Liver (tissue), 8 donors: ENCODE measurements at regions not wholly inside any gene's neighbourhood (a gene's known extent, or its start where the extent isn't known, plus 50 kb on each side); places are given as distances from the start of the nearest gene placed in this dataset.
A peak's percentile ranks its signal among the peaks of the same experiment; 100 is the strongest.

Experiments used
- DNase-seq: peaks from one replicate; pipeline ENCODE4 v3.0.0-alpha.2; 2017; ENCODE audit warnings: low spot score
- H3K27ac ChIP-seq, 2 donors: one replicate each; pipeline ENCODE4 v1.7.0; 2013; ENCODE audit warnings: inconsistent platforms in 2 of 2, low read length in 2 of 2, control low read depth in 1 of 2, low read depth in 1 of 2, mild to moderate bottlenecking in 1 of 2
- H3K27me3 ChIP-seq, 4 donors: one replicate each; pipeline versions ENCODE4 v1.6.1 to v1.7.0; 2013; ENCODE audit warnings: low read length in 3 of 4, inconsistent platforms in 1 of 4, mild to moderate bottlenecking in 1 of 4, moderate library complexity in 1 of 4; ENCODE audit not compliant: control insufficient read depth in 4 of 4, insufficient read depth in 4 of 4
- H3K36me3 ChIP-seq, 4 donors: one replicate each; pipeline versions ENCODE4 v1.6.1 to v1.7.0; 2013; ENCODE audit warnings: low read length in 3 of 4, mild to moderate bottlenecking in 3 of 4, low read depth in 1 of 4, moderate library complexity in 1 of 4; ENCODE audit not compliant: control insufficient read depth in 4 of 4, insufficient read depth in 3 of 4
- H3K4me1 ChIP-seq, 4 donors: one replicate each; pipeline versions ENCODE4 v1.6.1 to v1.7.0; 2013; ENCODE audit warnings: low read length in 3 of 4, mild to moderate bottlenecking in 3 of 4, moderate library complexity in 1 of 4; ENCODE audit not compliant: control insufficient read depth in 4 of 4, insufficient read depth in 4 of 4
- H3K4me3 ChIP-seq, 3 donors: one replicate each; pipeline versions ENCODE4 v1.6.1 to v1.7.0; 2013; ENCODE audit warnings: low read length in 3 of 3, control low read depth in 1 of 3, low read depth in 1 of 3, mild to moderate bottlenecking in 1 of 3
- H3K9ac ChIP-seq, 2 donors: one replicate each; pipeline ENCODE4 v1.7.0; 2013; ENCODE audit warnings: low read length in 2 of 2, mild to moderate bottlenecking in 2 of 2, moderate library complexity in 2 of 2, control low read depth in 1 of 2, low read depth in 1 of 2
- H3K9me3 ChIP-seq, 4 donors: one replicate each; pipeline versions ENCODE4 v1.6.1 to v1.7.0; 2013; ENCODE audit warnings: low read length in 3 of 4; ENCODE audit not compliant: control insufficient read depth in 4 of 4
- ATF3 ChIP-seq: IDR thresholded peaks from 2 replicates; pipeline ENCODE4 v1.6.1; 2016; ENCODE audit warnings: antibody characterized with exemption
- CTCF ChIP-seq: fragments of 150-350 bp; IDR thresholded peaks from 2 replicates; pipeline ENCODE4 v1.5.1; 2017; ENCODE audit warnings: improper control_type of control experiment, low read depth, low read length; ENCODE audit not compliant: missing input control
- EGR1 ChIP-seq, 2 donors: IDR thresholded peaks; 2 replicates each; pipeline ENCODE4 v1.6.1; 2016 to 2018; ENCODE audit warnings: antibody characterized with exemption in 2 of 2, low read depth in 2 of 2
- FOXA1 ChIP-seq: IDR thresholded peaks from 2 replicates; pipeline ENCODE4 v1.6.1; 2016; ENCODE audit warnings: antibody characterized with exemption
- FOXA2 ChIP-seq: IDR thresholded peaks from 2 replicates; pipeline ENCODE4 v1.6.1; 2016; ENCODE audit warnings: antibody characterized with exemption
- GABPA ChIP-seq, 2 donors: IDR thresholded peaks in 1 of 2; conservative IDR thresholded peaks in 1 of 2; 2 replicates each; pipeline ENCODE4 v1.6.1; 2016; ENCODE audit warnings: antibody characterized with exemption in 2 of 2, mild to moderate bottlenecking in 1 of 2, moderate library complexity in 1 of 2
- HNF4A ChIP-seq, 2 donors: conservative IDR thresholded peaks; 2 replicates each; pipeline ENCODE4 v1.6.1; 2016; ENCODE audit warnings: antibody characterized with exemption in 2 of 2, mild to moderate bottlenecking in 2 of 2
- HNF4G ChIP-seq: IDR thresholded peaks from 2 replicates; pipeline ENCODE4 v1.6.1; 2016; ENCODE audit warnings: antibody characterized with exemption
- JUND ChIP-seq, 2 donors: IDR thresholded peaks; 2 replicates each; pipeline ENCODE4 v1.6.1; 2016; ENCODE audit warnings: antibody characterized with exemption in 2 of 2
- MAX ChIP-seq: IDR thresholded peaks from 2 replicates; pipeline ENCODE4 v1.6.1; 2016; ENCODE audit warnings: antibody characterized with exemption
- NR2F2 ChIP-seq: IDR thresholded peaks from 2 replicates; pipeline ENCODE4 v1.6.1; 2016; ENCODE audit warnings: antibody characterized with exemption
- RAD21 ChIP-seq, 2 donors: IDR thresholded peaks; 2 replicates each; pipeline ENCODE4 v1.6.1; 2016; ENCODE audit warnings: antibody characterized with exemption in 2 of 2, mild to moderate bottlenecking in 2 of 2
- REST ChIP-seq: IDR thresholded peaks from 2 replicates; pipeline ENCODE4 v1.6.1; 2016; ENCODE audit warnings: antibody characterized with exemption, mild to moderate bottlenecking
- RXRA ChIP-seq, 2 donors: IDR thresholded peaks; 2 replicates each; pipeline ENCODE4 v1.6.1; 2017 to 2018; ENCODE audit warnings: antibody characterized with exemption in 2 of 2, mild to moderate bottlenecking in 1 of 2
- SP1 ChIP-seq: IDR thresholded peaks from 2 replicates; pipeline ENCODE4 v1.6.1; 2018; ENCODE audit warnings: antibody characterized with exemption, mild to moderate bottlenecking
- TAF1 ChIP-seq: conservative IDR thresholded peaks from 2 replicates; pipeline ENCODE4 v1.6.1; 2016; ENCODE audit warnings: antibody characterized with exemption, mild to moderate bottlenecking
- YY1 ChIP-seq: IDR thresholded peaks from 2 replicates; pipeline ENCODE4 v1.6.1; 2016; ENCODE audit warnings: antibody characterized with exemption, mild to moderate bottlenecking
- ZBTB33 ChIP-seq: IDR thresholded peaks from 2 replicates; pipeline ENCODE4 v1.6.1; 2016; ENCODE audit warnings: antibody characterized with exemption
- whole genome bisulfite sequencing: extraction: QIAGEN DNeasy Blood & Tissue Kit; methylation state at CpG from one replicate; pipeline ENCODE4 v1.1.7; 2013; 5-methylcytosine and 5-hydroxymethylcytosine counted together
- donor health status: healthy.
- donor health status: healthy.
- donor health status: healthy.
- donor health status: healthy.
- donor health status: healthy.

- Histone ChIP-seq H3K27ac (no peak overlapping the region), H3K4me3 (peak overlapping the region; percentile 44 to 72 (median 48))
- 50% methylated on average over 39 of the region's 39 CpGs for WGBS
Observed at GRCh38 chr13:50127726-50128291, 112.6 kb downstream of the KCNRG start.

GRCh38 chr13:50128428-50128931 is 113.2 kb downstream of the KCNRG start:
- Histone ChIP-seq H3K9me3 (peaks cover 0 to 8% (median 2%) of the 10 kb centered on the region in 4 donors), H3K27me3 (peaks cover 0 to 28% (median 8%) of the 10 kb centered on the region in 4 donors), H3K4me1 (peaks cover 13 to 36% (median 17%) of the 10 kb centered on the region in 4 donors), H3K36me3 (no peaks in the 10 kb centered on the region), H3K27ac (no peak overlapping the region), H3K9ac (no peak overlapping the region), H3K4me3 (no peak overlapping the region)
- no peak for DNase-seq
- WGBS: 81% methylated on average over 18 of the region's 18 CpGs
- TF ChIP-seq MAX (no peak), SP1 (no peak), ATF3 (no peak), FOXA2 (no peak), TAF1 (no peak), GABPA (IDR thresholded peaks at IDR 0.05 in 1 of 2, conservative IDR thresholded peaks at IDR 0.05 in 1 of 2) (no peak), CTCF (no peak), FOXA1 (no peak), NR2F2 (no peak), JUND (IDR thresholded peaks at IDR 0.05) (no peak), RXRA (IDR thresholded peaks at IDR 0.05) (no peak), RAD21 (IDR thresholded peaks at IDR 0.05) (no peak), ZBTB33 (no peak), REST (no peak), EGR1 (IDR thresholded peaks at IDR 0.05; ENCODE audit: low read depth in 2 of 2) (no peak), HNF4G (no peak), YY1 (no peak), HNF4A (conservative IDR thresholded peaks at IDR 0.05) (no peak)

More at GRCh38 chr13:50127726-50128291, 112.6 kb downstream of the KCNRG start:
- Histone ChIP-seq H3K9ac (no peak overlapping the region), H3K9me3 (peaks cover 0 to 3% (median 1%) of the 10 kb centered on the region in 4 donors), H3K27me3 (peaks cover 0 to 21% (median 8%) of the 10 kb centered on the region in 4 donors), H3K4me1 (peaks cover 13 to 42% (median 23%) of the 10 kb centered on the region in 4 donors), H3K36me3 (no peaks in the 10 kb centered on the region)
- no peak for DNase-seq
- TF ChIP-seq MAX: no peak
- TF ChIP-seq RAD21 (IDR thresholded peaks at IDR 0.05): peak in 1 of 2 donors; percentile 1
- TF ChIP-seq ATF3: no peak
